Urinary bladder (tissue), 3 donors: ENCODE measurements at regions not wholly inside any gene's neighbourhood (a gene's known extent, or its start where the extent isn't known, plus 50 kb on each side); places are given as distances from the start of the nearest gene placed in this dataset.

ENCODE experiments used
- DNase-seq: peaks from one replicate; pipeline ENCODE4 v3.0.0-alpha.2; 2015; ENCODE audit errors: extremely low spot score
- H3K27ac ChIP-seq: one replicate; pipeline ENCODE4 v1.5.1; 2013; ENCODE audit warnings: low read depth, mild to moderate bottlenecking, moderate library complexity
- H3K36me3 ChIP-seq: one replicate; pipeline ENCODE4 v1.6.1; 2013; ENCODE audit warnings: mild to moderate bottlenecking, moderate library complexity; ENCODE audit not compliant: insufficient read depth
- H3K4me1 ChIP-seq: one replicate; pipeline ENCODE4 v1.6.1; 2013; ENCODE audit warnings: mild to moderate bottlenecking, moderate library complexity; ENCODE audit not compliant: insufficient read depth
- H3K4me3 ChIP-seq: one replicate; pipeline ENCODE4 v1.5.1; 2013; ENCODE audit warnings: low read depth, low read length
- WGBS: extraction: QIAGEN DNeasy Blood & Tissue Kit; methylation state at CpG from one replicate; pipeline ENCODE4 v1.1.7; 2013; 5-methylcytosine and 5-hydroxymethylcytosine counted together
- donor health status: healthy with polysubstance abuse.
- donor health status: healthy.

GRCh38 chr1:209431402-209431801, 152.1 kb upstream of the CAMK1G start:
- DNase-seq, result no peak

GRCh38 chr1:209431813-209432442, 151.6 kb upstream of the CAMK1G start:
- H3K36me3 ChIP-seq, result no peaks in the 10 kb centered on the region
- 89% methylated on average over 12 of the region's 12 CpGs for whole genome bisulfite sequencing
- no peak overlapping the region for H3K27ac ChIP-seq
- DNase-seq, result no peak
- no peak overlapping the region for H3K4me3 ChIP-seq
- no peaks in the 10 kb centered on the region for H3K4me1 ChIP-seq

More at GRCh38 chr1:209431402-209431801, 152.1 kb upstream of the CAMK1G start:
- Histone ChIP-seq H3K4me3 (no peak overlapping the region), H3K4me1 (no peaks in the 10 kb centered on the region), H3K36me3 (no peaks in the 10 kb centered on the region), H3K27ac (no peak overlapping the region)
- WGBS, result 89% methylated on average over 3 of the region's 3 CpGs

GRCh38 chr1:209432443-209432825, 151.1 kb upstream of the CAMK1G start:
- no peaks in the 10 kb centered on the region for H3K4me1 ChIP-seq
- WGBS, result 80% methylated on average over 4 of the region's 4 CpGs
- H3K36me3 ChIP-seq, result no peaks in the 10 kb centered on the region
- no peak overlapping the region for H3K27ac ChIP-seq
- no peak overlapping the region for H3K4me3 ChIP-seq
- DNase-seq, result no peak

DNA sequence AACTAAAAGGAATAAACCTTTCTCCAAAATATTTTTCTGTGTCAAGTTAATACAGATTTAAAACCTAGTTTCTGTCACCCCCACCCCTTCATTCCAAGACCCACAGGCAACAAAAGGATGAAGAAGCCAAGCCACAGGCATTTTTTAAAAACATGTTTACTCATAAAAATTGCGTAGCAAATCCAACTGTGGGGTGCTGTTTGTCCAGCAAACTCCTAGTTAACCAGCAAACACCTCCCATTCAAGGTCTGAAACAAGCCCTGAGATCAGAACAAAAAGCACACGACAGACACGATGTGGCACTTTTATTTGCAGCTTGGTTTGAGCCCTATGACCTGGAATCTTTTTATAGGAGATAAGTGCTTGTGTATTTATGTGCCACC, 149.9 kb upstream of the CAMK1G start:
- H3K27ac ChIP-seq, result no peak overlapping the region
- DNase-seq, result no peak
- no peaks in the 10 kb centered on the region for H3K36me3 ChIP-seq
- H3K4me3 ChIP-seq, result no peak overlapping the region
- 49% methylated on average over 3 of the region's 3 CpGs for WGBS
- no peaks in the 10 kb centered on the region for H3K4me1 ChIP-seq

- no peaks in the 10 kb centered on the region for H3K36me3 ChIP-seq
- DNase-seq, result no peak
- no peak overlapping the region for H3K27ac ChIP-seq
- 82% methylated on average over 1 of the region's 1 CpG for WGBS
- H3K4me1 ChIP-seq, result no peaks in the 10 kb centered on the region
- H3K4me3 ChIP-seq, result no peak overlapping the region
Measured at GRCh38 chr1:209434066-209434465, 149.4 kb upstream of the CAMK1G start.

GRCh38 chr1:209434631-209435217, 148.8 kb upstream of the CAMK1G start:
- Histone ChIP-seq H3K36me3 (no peaks in the 10 kb centered on the region), H3K4me3 (no peak overlapping the region), H3K4me1 (no peaks in the 10 kb centered on the region), H3K27ac (no peak overlapping the region)
- DNase-seq, result no peak
- 76% methylated on average over 7 of the region's 7 CpGs for WGBS

DNA sequence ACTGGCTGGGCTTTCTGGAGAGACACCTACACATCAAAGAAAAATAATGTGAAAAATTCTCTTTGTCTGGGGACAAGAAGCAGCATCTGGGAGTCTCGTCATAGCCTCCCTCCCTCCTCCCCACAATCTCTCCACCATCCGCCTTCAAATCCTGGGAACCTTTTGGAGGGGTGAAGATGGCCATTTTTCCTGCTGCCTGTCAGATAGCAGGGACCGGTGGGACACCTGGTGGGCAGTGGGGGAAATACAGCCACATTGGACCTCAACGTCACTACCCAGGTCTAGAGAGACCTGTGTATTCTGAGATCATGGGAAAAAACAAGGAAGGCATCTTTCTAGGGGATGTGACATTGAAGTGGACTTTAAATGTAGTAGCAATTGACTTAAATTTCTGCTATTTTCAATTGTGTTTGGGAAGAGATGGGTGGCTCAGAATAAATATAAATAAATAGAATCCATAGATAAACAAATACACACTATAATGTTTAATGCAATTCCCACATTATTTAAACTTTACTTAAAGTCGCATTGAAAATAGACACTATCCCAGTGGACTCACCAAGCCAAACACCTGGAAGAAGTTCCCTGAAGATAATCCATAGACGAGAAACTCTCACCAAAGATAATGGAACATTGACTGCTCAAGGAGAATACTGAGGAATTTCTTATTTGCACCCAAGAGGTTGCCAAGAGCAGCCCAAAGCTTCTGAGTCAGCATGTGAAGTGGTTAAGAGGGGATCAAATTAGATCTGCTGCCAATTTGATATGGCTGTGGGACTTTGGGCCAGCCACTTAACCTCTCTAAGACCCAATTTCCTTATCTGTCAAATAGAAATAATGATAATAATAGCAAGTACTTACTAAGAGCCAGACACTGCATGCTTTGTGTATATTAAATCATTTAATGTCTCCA, 147.6 kb upstream of the CAMK1G start:
- Histone ChIP-seq H3K27ac (no peak overlapping the region), H3K4me3 (no peak overlapping the region), H3K36me3 (no peaks in the 10 kb centered on the region), H3K4me1 (no peaks in the 10 kb centered on the region)
- WGBS, result 34% methylated on average over 6 of the region's 6 CpGs
- no peak for DNase-seq

GRCh38 chr1:209439828-209440227, 143.7 kb upstream of the CAMK1G start:
- DNase-seq, result no peak
- no peaks in the 10 kb centered on the region for H3K36me3 ChIP-seq
- no peak overlapping the region for H3K4me3 ChIP-seq
- H3K27ac ChIP-seq, result no peak overlapping the region
- WGBS, result 96% methylated on average over 3 of the region's 3 CpGs
- no peaks in the 10 kb centered on the region for H3K4me1 ChIP-seq

- DNase-seq, result no peak
- Histone ChIP-seq H3K36me3 (no peaks in the 10 kb centered on the region), H3K4me1 (no peaks in the 10 kb centered on the region), H3K4me3 (no peak overlapping the region), H3K27ac (no peak overlapping the region)
- 78% methylated on average over 5 of the region's 5 CpGs for WGBS
Measured at GRCh38 chr1:209443361-209443931, 140.1 kb upstream of the CAMK1G start.

GRCh38 chr1:209443975-209444651, 139.4 kb upstream of the CAMK1G start:
- Histone ChIP-seq H3K36me3 (no peaks in the 10 kb centered on the region), H3K27ac (no peak overlapping the region), H3K4me1 (no peaks in the 10 kb centered on the region), H3K4me3 (no peak overlapping the region)
- 63% methylated on average over 3 of the region's 3 CpGs for WGBS
- DNase-seq, result no peak

DNA sequence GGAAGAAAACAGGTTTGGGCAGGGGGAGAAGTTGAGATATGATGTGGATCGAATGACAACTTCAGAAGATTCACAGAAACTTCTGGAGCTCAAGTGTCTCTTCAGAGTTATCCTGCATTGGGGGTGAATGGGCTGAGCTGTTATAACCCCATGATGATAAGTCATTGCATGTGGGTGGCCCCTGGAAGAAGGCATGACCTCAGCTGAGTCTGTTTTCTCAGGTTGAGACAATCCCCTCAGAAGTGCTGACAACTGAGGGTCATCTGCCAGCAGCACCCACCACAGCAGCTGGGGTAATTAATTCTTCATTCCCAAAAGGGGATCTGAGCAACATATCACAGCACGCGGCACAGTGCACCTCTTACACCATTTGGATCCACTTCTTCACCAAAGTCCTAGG, 138.6 kb upstream of the CAMK1G start:
- Histone ChIP-seq H3K36me3 (no peaks in the 10 kb centered on the region), H3K4me3 (no peak overlapping the region), H3K27ac (no peak overlapping the region), H3K4me1 (no peaks in the 10 kb centered on the region)
- no peak for DNase-seq
- WGBS, result 93% methylated on average over 3 of the region's 3 CpGs

DNA sequence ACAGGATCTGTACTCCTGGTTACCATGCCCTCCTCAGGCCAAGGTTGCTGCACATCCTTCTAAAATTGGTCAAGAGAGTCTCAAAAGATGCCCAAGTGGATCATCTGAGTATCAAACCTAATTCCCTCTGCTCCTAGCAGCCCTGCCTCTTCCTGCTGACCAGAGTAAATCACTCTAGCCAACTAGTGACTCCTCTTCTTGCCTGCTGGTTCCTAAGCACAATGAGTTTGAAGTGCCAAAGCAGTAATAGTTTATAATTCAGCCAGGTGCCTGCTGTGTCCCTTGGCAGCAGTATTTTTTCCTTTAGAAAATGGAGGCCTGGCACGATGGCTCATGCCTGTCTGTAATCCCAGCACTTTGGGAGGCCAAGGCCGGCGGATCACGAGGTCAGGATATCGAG, 137.9 kb upstream of the CAMK1G start:
- WGBS, result 95% methylated on average over 5 of the region's 5 CpGs
- H3K27ac ChIP-seq, result no peak overlapping the region
- no peak for DNase-seq
- H3K36me3 ChIP-seq, result no peaks in the 10 kb centered on the region
- H3K4me3 ChIP-seq, result no peak overlapping the region
- H3K4me1 ChIP-seq, result no peaks in the 10 kb centered on the region

GRCh38 chr1:209446356-209446755, 137.2 kb upstream of the CAMK1G start:
- WGBS, result 92% methylated on average over 1 of the region's 1 CpG
- H3K27ac ChIP-seq, result no peak overlapping the region
- no peaks in the 10 kb centered on the region for H3K36me3 ChIP-seq

More at GRCh38 chr1:209446356-209446755, 137.2 kb upstream of the CAMK1G start:
- Histone ChIP-seq H3K4me3 (no peak overlapping the region), H3K4me1 (no peaks in the 10 kb centered on the region)
- DNase-seq, result no peak
